VCaP (cell line): ENCODE measurements at regions not wholly inside any gene's neighbourhood (a gene's known extent, or its start where the extent isn't known, plus 50 kb on each side); places are given as distances from the start of the nearest gene placed in this dataset.

Experiments
- H3K27ac ChIP-seq: fragments of 450-650 bp; 2 replicates; pipeline ENCODE4 v1.5.1; 2017
- CTCF ChIP-seq: fragments of 450-650 bp; conservative IDR thresholded peaks from 2 replicates; pipeline ENCODE4 v1.5.1; 2017; ENCODE audit warnings: mild to moderate bottlenecking, moderate library complexity

- TF ChIP-seq CTCF, result no peak
- H3K27ac ChIP-seq, result no peak overlapping the region
Measured at GRCh38 chr4:14792702-14793227, 209.5 kb upstream of the CPEB2 start.

- H3K27ac ChIP-seq, result no peak overlapping the region
- TF ChIP-seq CTCF, result no peak
Measured at GRCh38 chr4:14800977-14801376, 201.3 kb upstream of the CPEB2 start.

- TF ChIP-seq CTCF, result no peak
- H3K27ac ChIP-seq, result no peak overlapping the region
Measured at GRCh38 chr4:14802596-14802995, 199.7 kb upstream of the CPEB2 start.

GRCh38 chr4:14807856-14808255 is 194.4 kb upstream of the CPEB2 start:
- TF ChIP-seq CTCF, result no peak
- H3K27ac ChIP-seq, result no peak overlapping the region

GRCh38 chr4:14809203-14809602 is 193.1 kb upstream of the CPEB2 start:
- no peak overlapping the region for H3K27ac ChIP-seq
- TF ChIP-seq CTCF, result no peak

- TF ChIP-seq CTCF, result no peak
- H3K27ac ChIP-seq, result no peak overlapping the region
Measured at GRCh38 chr4:14810121-14810520, 192.2 kb upstream of the CPEB2 start.

GRCh38 chr4:14810568-14810967 is 191.7 kb upstream of the CPEB2 start:
- no peak overlapping the region for H3K27ac ChIP-seq
- no peak for TF ChIP-seq CTCF
